ENCODE measurements at regions not wholly inside any gene's neighbourhood (a gene's known extent, or its start where the extent isn't known, plus 50 kb on each side); places are given as distances from the start of the nearest gene placed in this dataset.

DNA sequence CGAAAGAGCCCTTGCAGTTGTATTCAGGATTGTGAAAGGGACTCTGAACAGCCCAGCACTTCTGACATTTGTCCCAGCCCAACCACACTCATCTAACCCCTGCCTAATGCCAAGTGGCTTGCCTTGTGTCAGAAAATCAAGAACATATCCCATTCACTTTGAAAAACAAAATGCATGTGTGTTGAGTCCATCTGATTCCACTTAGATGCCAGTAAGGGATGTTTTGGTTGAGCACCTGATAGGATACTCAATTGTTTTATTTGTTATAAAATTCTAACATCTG, 776.8 kb downstream of the BCL11A start:
- no peak for DNase-seq
- intact Hi-C loops (cut with micrococcal nuclease; ENCODE audit: unreplicated experiment): no loop called here
- no TSS peak for BruUV-seq (replicated peaks)
- Mint-ChIP-seq H3K36me3 (ENCODE audit: insufficient read depth, unreplicated experiment) (no peaks in the 10 kb centered on the region), H3K27ac (ENCODE audit: unreplicated experiment) (no peak overlapping the region), H3K9me3 (ENCODE audit: low read depth, unreplicated experiment) (no peaks in the 10 kb centered on the region), H3K27me3 (ENCODE audit: unreplicated experiment) (no peaks in the 10 kb centered on the region), H3K4me1 (ENCODE audit: low read depth, unreplicated experiment) (no peaks in the 10 kb centered on the region), H3K4me3 (ENCODE audit: low read depth, unreplicated experiment) (no peak overlapping the region)
- CTCF ChIA-PET: no interaction called here
- TF ChIP-seq, protein P1, sequence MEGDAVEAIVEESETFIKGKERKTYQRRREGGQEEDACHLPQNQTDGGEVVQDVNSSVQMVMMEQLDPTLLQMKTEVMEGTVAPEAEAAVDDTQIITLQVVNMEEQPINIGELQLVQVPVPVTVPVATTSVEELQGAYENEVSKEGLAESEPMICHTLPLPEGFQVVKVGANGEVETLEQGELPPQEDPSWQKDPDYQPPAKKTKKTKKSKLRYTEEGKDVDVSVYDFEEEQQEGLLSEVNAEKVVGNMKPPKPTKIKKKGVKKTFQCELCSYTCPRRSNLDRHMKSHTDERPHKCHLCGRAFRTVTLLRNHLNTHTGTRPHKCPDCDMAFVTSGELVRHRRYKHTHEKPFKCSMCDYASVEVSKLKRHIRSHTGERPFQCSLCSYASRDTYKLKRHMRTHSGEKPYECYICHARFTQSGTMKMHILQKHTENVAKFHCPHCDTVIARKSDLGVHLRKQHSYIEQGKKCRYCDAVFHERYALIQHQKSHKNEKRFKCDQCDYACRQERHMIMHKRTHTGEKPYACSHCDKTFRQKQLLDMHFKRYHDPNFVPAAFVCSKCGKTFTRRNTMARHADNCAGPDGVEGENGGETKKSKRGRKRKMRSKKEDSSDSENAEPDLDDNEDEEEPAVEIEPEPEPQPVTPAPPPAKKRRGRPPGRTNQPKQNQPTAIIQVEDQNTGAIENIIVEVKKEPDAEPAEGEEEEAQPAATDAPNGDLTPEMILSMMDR (IDR thresholded peaks at IDR 0.05; ENCODE audit: unreplicated experiment): no peak

DNA sequence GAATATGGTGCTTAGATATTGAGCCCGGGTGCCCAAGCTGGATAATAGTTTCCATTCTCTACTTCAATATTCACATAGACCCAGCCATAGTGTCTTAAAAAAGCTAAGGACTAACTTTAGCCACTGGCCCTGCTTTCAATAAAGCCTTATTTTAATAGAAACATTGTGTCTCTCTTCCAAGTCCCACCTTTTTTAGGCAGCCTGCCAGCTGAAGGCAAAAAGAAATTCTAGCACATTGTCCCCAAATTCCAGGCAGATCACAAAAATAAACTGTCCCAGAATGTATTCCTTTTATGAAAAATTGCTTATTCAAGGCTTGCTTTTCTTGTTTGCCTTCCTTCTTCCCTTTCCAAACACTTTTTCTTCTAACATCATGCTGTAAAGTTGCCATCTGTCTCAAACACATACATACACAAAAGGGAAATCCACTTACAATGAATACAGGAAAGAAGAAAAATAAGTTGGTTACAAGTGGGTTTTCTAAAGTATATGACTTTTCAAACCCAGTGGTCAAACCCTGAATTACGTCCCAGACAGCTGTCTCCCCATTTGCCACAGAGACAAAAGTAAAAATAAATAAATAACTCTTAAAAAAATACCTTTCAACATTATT, 778.5 kb downstream of the BCL11A start:
- H3K4me1 Mint-ChIP-seq (ENCODE audit: low read depth, unreplicated experiment): no peaks in the 10 kb centered on the region
- CTCF ChIA-PET: no interaction called here
- no peak overlapping the region for H3K4me3 Mint-ChIP-seq (ENCODE audit: low read depth, unreplicated experiment)
- intact Hi-C loops (cut with micrococcal nuclease; ENCODE audit: unreplicated experiment): no loop called here
- no peak overlapping the region for H3K27ac Mint-ChIP-seq (ENCODE audit: unreplicated experiment)
- TF ChIP-seq, protein P1 (IDR thresholded peaks at IDR 0.05; ENCODE audit: unreplicated experiment): no peak
- no peak for DNase-seq
- H3K27me3 Mint-ChIP-seq (ENCODE audit: unreplicated experiment): no peaks in the 10 kb centered on the region
- H3K9me3 Mint-ChIP-seq (ENCODE audit: low read depth, unreplicated experiment): no peaks in the 10 kb centered on the region
- no peaks in the 10 kb centered on the region for H3K36me3 Mint-ChIP-seq (ENCODE audit: insufficient read depth, unreplicated experiment)
- no TSS peak for BruUV-seq (replicated peaks)

DNA sequence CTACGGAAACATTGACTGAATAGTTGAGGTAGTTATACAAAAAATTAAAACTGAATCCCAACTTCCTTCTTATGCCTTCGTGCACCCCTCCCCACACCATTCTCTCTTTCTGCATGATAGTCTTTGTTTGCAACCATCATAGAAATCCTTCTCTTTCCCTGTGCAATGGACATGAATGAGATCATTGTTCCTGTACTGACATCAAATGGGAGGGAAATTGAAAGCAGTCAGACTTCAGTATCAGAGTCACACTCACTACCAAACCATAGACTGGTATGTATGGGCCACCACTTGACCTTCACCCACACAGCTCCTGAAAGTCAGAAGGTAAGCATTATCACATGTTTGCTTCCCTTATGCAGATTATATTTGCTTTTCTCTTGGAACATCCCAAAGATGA, 782.8 kb downstream of the BCL11A start:
- intact Hi-C loops (cut with micrococcal nuclease; ENCODE audit: unreplicated experiment): no loop called here
- no peaks in the 10 kb centered on the region for H3K4me1 Mint-ChIP-seq (ENCODE audit: low read depth, unreplicated experiment)
- TF ChIP-seq, protein P1 (IDR thresholded peaks at IDR 0.05; ENCODE audit: unreplicated experiment): no peak
- H3K27ac Mint-ChIP-seq (ENCODE audit: unreplicated experiment): no peak overlapping the region
- CTCF ChIA-PET: no interaction called here
- no peaks in the 10 kb centered on the region for H3K9me3 Mint-ChIP-seq (ENCODE audit: low read depth, unreplicated experiment)
- no peak overlapping the region for H3K4me3 Mint-ChIP-seq (ENCODE audit: low read depth, unreplicated experiment)
- no peaks in the 10 kb centered on the region for H3K36me3 Mint-ChIP-seq (ENCODE audit: insufficient read depth, unreplicated experiment)
- no peak for DNase-seq
- no TSS peak for BruUV-seq (replicated peaks)
- no peaks in the 10 kb centered on the region for H3K27me3 Mint-ChIP-seq (ENCODE audit: unreplicated experiment)

DNA sequence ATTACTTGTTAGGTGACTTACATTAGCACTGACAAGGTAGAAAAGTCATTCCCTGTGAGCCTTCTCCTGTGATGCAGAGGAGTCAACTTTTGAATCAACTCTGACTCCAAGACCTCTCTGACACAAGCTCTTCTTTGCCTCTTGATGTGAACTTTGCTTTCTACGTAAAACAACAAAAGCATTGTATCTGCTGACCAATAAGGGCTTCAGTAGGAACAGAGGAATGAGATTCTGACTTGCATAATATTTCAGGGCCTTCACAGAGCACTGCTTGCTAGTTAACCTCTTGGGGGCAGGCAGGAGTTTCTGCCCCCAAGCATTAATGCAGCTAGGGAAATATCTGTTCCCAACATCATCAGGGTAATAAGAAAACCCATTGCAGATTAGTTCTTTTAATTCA, 791.5 kb downstream of the BCL11A start:
- no peaks in the 10 kb centered on the region for H3K9me3 Mint-ChIP-seq (ENCODE audit: low read depth, unreplicated experiment)
- H3K27me3 Mint-ChIP-seq (ENCODE audit: unreplicated experiment): no peaks in the 10 kb centered on the region
- CTCF ChIA-PET: no interaction called here
- intact Hi-C loops (cut with micrococcal nuclease; ENCODE audit: unreplicated experiment): no loop called here
- TF ChIP-seq, protein P1 (IDR thresholded peaks at IDR 0.05; ENCODE audit: unreplicated experiment): no peak
- no peaks in the 10 kb centered on the region for H3K36me3 Mint-ChIP-seq (ENCODE audit: insufficient read depth, unreplicated experiment)
- H3K27ac Mint-ChIP-seq (ENCODE audit: unreplicated experiment): no peak overlapping the region
- no peak overlapping the region for H3K4me3 Mint-ChIP-seq (ENCODE audit: low read depth, unreplicated experiment)
- no TSS peak for BruUV-seq (replicated peaks)
- H3K4me1 Mint-ChIP-seq (ENCODE audit: low read depth, unreplicated experiment): no peaks in the 10 kb centered on the region
- DNase-seq: no peak

All from Calu3 (cell line).